ENCODE measurements at regions not wholly inside any gene's neighbourhood (a gene's known extent, or its start where the extent isn't known, plus 50 kb on each side); places are given as distances from the start of the nearest gene placed in this dataset.
"Not testable (repeated sequence)": the region's sequence is repeated elsewhere in the genome, so short reads cannot be mapped to it uniquely, and the experiment has no call there.

DNA sequence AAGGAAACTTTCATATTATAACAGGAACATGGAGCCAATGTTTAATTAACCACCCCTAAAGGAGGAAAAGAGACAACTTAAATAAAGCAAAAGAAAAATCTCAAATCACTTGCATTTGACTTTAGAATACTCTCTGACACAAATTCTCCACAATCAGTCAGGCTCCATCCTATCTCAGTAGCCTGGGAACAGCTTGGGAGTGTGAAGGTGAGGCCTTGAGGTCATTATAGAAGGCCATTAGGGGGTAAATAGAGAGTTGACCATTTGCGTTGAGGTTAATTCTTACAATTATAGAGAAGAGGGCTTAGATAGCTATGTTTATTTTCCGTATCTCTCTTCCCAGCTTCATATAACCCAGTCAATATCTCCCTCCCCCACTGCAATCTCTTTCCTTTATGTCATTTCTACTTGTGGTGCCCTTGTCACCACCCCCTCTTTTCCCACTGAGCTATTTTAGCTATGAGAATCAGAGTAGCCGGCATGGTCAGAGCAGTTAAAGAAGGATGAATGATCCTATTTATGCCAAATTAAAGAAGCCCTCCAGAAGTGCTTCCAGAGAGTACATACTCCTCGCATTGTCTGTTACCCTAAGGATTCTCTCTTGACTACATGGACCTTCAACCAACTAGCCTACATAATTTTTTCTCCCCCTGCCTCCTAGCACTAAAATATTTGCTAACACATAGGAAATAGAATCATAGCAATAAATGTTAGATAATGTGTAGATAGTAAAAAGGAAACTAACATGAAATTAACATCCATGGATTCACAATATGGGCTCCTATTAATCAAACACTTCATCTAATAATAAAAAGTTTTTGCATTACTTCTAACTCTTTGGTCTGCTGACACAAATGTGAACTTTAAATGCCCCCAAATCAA is 135.2 kb upstream of the KRR1 start:
- Histone ChIP-seq H3K27ac (ENCODE audit: insufficient read depth, low read length) (no peak overlapping the region), H3K9me3 (ENCODE audit: control insufficient read depth, insufficient read depth, low read depth, low read length) (no peaks in the 10 kb centered on the region), H3K4me1 (ENCODE audit: control insufficient read depth, extremely low read depth, insufficient read depth, low read length) (peaks cover 4% of the 10 kb centered on the region), H3K4me2 (ENCODE audit: extremely low read depth, insufficient read depth, low read length) (no peak overlapping the region), H3K4me3 (replicated peaks in 1 of 4; ENCODE audit: control extremely low read depth in 1 of 4, insufficient read depth in 1 of 4, low read depth in 3 of 4, low read length in 4 of 4) (no peak overlapping the region), H3K36me3 (ENCODE audit: control insufficient read depth, insufficient read depth, low read length) (no peaks in the 10 kb centered on the region), H2AFZ (ENCODE audit: low read length) (no peak overlapping the region), H4K20me1 (ENCODE audit: control insufficient read depth, extremely low read depth, insufficient read depth, low read length) (no peaks in the 10 kb centered on the region), H3K27me3 (ENCODE audit: control insufficient read depth, insufficient read depth, low read length) (no peaks in the 10 kb centered on the region), H3K9ac (ENCODE audit: insufficient read depth, low read length) (no peak overlapping the region), H3K79me2 (ENCODE audit: control insufficient read depth, insufficient read depth, low read length) (no peaks in the 10 kb centered on the region)
- TF ChIP-seq CTCF (conservative IDR thresholded peaks at IDR 0.05 in 1 of 2, IDR thresholded peaks at IDR 0.05 in 1 of 2; ENCODE audit: low read depth in 1 of 2, low read length in 2 of 2) = no peak
- TF ChIP-seq EZH2 (IDR thresholded peaks at IDR 0.05; ENCODE audit: low read length, missing control alignments) = no peak
- DNase-seq (ENCODE audit: low read depth in 2 of 2) = peak in 1 of 2 donors; percentile 63

- TF ChIP-seq CTCF (conservative IDR thresholded peaks at IDR 0.05 in 1 of 2, IDR thresholded peaks at IDR 0.05 in 1 of 2; ENCODE audit: low read depth in 1 of 2, low read length in 2 of 2) = no peak
- TF ChIP-seq EZH2 (IDR thresholded peaks at IDR 0.05; ENCODE audit: low read length, missing control alignments) = no peak
- no peak overlapping the region for H2AFZ ChIP-seq (ENCODE audit: low read length)
- H4K20me1 ChIP-seq (ENCODE audit: control insufficient read depth, extremely low read depth, insufficient read depth, low read length) = no peaks in the 10 kb centered on the region
- no peak overlapping the region for H3K4me3 ChIP-seq (replicated peaks in 1 of 4; ENCODE audit: control extremely low read depth in 1 of 4, insufficient read depth in 1 of 4, low read depth in 3 of 4, low read length in 4 of 4)
- no peaks in the 10 kb centered on the region for H3K27me3 ChIP-seq (ENCODE audit: control insufficient read depth, insufficient read depth, low read length)
- peaks cover 8% of the 10 kb centered on the region for H3K4me1 ChIP-seq (ENCODE audit: control insufficient read depth, extremely low read depth, insufficient read depth, low read length)
- H3K9me3 ChIP-seq (ENCODE audit: control insufficient read depth, insufficient read depth, low read depth, low read length) = no peaks in the 10 kb centered on the region
- H3K9ac ChIP-seq (ENCODE audit: insufficient read depth, low read length) = no peak overlapping the region
- H3K4me2 ChIP-seq (ENCODE audit: extremely low read depth, insufficient read depth, low read length) = no peak overlapping the region
- H3K36me3 ChIP-seq (ENCODE audit: control insufficient read depth, insufficient read depth, low read length) = no peaks in the 10 kb centered on the region
- no peak for DNase-seq (ENCODE audit: low read depth in 2 of 2)
- no peak overlapping the region for H3K27ac ChIP-seq (ENCODE audit: insufficient read depth, low read length)
- H3K79me2 ChIP-seq (ENCODE audit: control insufficient read depth, insufficient read depth, low read length) = no peaks in the 10 kb centered on the region
These were observed 133.2 kb upstream of the KRR1 start for GRCh38 chr12:75644472-75645072.

DNA sequence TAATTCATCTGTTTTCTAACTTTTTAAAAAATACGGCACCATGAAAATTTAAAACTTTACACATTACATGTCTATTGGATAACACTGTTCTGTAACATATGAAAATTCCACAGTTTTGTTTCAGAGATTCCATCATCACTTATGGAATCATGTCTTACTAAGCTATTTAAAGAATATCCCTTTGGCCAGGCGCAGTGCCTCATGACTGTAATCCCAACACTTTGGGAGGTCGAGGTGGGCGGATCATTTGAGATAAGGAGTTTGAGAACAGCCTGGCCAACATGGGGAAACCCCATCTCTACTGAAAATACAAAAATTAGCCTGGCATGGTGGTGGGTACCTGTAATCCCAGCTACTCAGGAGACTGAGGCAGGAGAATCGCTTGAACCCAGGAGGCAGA is 131.7 kb upstream of the KRR1 start:
- not testable (repeated sequence) for H3K4me3 ChIP-seq (replicated peaks in 1 of 4; ENCODE audit: control extremely low read depth in 1 of 4, insufficient read depth in 1 of 4, low read depth in 3 of 4, low read length in 4 of 4); H4K20me1 ChIP-seq (ENCODE audit: control insufficient read depth, extremely low read depth, insufficient read depth, low read length); H3K9ac ChIP-seq (ENCODE audit: insufficient read depth, low read length); H3K27ac ChIP-seq (ENCODE audit: insufficient read depth, low read length); H3K36me3 ChIP-seq (ENCODE audit: control insufficient read depth, insufficient read depth, low read length); H3K4me1 ChIP-seq (ENCODE audit: control insufficient read depth, extremely low read depth, insufficient read depth, low read length); H3K27me3 ChIP-seq (ENCODE audit: control insufficient read depth, insufficient read depth, low read length); H2AFZ ChIP-seq (ENCODE audit: low read length); H3K9me3 ChIP-seq (ENCODE audit: control insufficient read depth, insufficient read depth, low read depth, low read length); H3K79me2 ChIP-seq (ENCODE audit: control insufficient read depth, insufficient read depth, low read length); H3K4me2 ChIP-seq (ENCODE audit: extremely low read depth, insufficient read depth, low read length)
- peak in 1 of 2 donors; percentile 65 for DNase-seq (ENCODE audit: low read depth in 2 of 2)
